Natural killer cell (primary cell): ENCODE measurements at regions not wholly inside any gene's neighbourhood (a gene's known extent, or its start where the extent isn't known, plus 50 kb on each side); places are given as distances from the start of the nearest gene placed in this dataset.

Source experiments
- ATAC-seq, 3 donors: fragments of 150-1000 bp in 2 of 3; fragments of 200-7000 bp in 1 of 3; cut with Tn5 transposase; 1 replicate in 1 of 3; 2 replicates in 2 of 3; pipeline ENCODE4 v1.10.0; 2021; ENCODE audit warnings: mild to moderate bottlenecking in 2 of 3, moderate library complexity in 2 of 3
- DNase-seq, 2 donors: peaks; one replicate each; pipeline versions ENCODE4 v3.0.0 to v3.0.0-alpha.2; 2013 to 2021; ENCODE audit warnings: mixed read lengths in 1 of 2
- H3K27ac ChIP-seq: one replicate; pipeline ENCODE4 v1.5.1; 2013; ENCODE audit warnings: mild to moderate bottlenecking, low read length
- H3K27me3 ChIP-seq: one replicate; pipeline ENCODE4 v1.6.1; 2013; ENCODE audit warnings: low read length; ENCODE audit not compliant: control insufficient read depth, insufficient read depth
- H3K36me3 ChIP-seq: one replicate; pipeline ENCODE4 v1.6.1; 2013; ENCODE audit warnings: low read length; ENCODE audit not compliant: control insufficient read depth, insufficient read depth
- H3K4me1 ChIP-seq: one replicate; pipeline ENCODE4 v1.6.1; 2013; ENCODE audit warnings: low read length; ENCODE audit not compliant: control insufficient read depth, insufficient read depth
- H3K4me3 ChIP-seq: one replicate; pipeline ENCODE4 v1.5.1; 2013; ENCODE audit warnings: low read length
- H3K9me3 ChIP-seq: one replicate; pipeline ENCODE4 v1.6.1; 2013; ENCODE audit warnings: low read length; ENCODE audit not compliant: control insufficient read depth, insufficient read depth
- H3K27ac Mint-ChIP-seq, 2 donors: one replicate each; pipeline ENCODE4 v1.8.0; 2022; ENCODE audit warnings: mild to moderate bottlenecking in 2 of 2, mixed read lengths in 2 of 2, moderate library complexity in 1 of 2
- H3K27me3 Mint-ChIP-seq, 2 donors: one replicate each; pipeline ENCODE4 v1.8.0; 2022; ENCODE audit warnings: low read depth in 2 of 2, mixed read lengths in 2 of 2
- H3K36me3 Mint-ChIP-seq: one replicate; pipeline ENCODE4 v1.8.0; 2022; ENCODE audit warnings: mixed read lengths
- H3K4me1 Mint-ChIP-seq, 2 donors: one replicate each; pipeline ENCODE4 v1.8.0; 2022; ENCODE audit warnings: mixed read lengths in 2 of 2
- H3K4me3 Mint-ChIP-seq: one replicate; pipeline ENCODE4 v1.8.0; 2022; ENCODE audit warnings: mild to moderate bottlenecking, moderate library complexity, mixed read lengths
- H3K9me3 Mint-ChIP-seq, 2 donors: one replicate each; pipeline ENCODE4 v1.8.0; 2022; ENCODE audit warnings: mixed read lengths in 2 of 2
- CTCF ChIP-seq: fragments of 200-600 bp; IDR thresholded peaks from one replicate; pipeline ENCODE4 v1.8.0; 2022; ENCODE audit warnings: antibody characterized with exemption
- WGBS: methylation state at CpG from one replicate; pipeline ENCODE4 v1.1.7; 2013; ENCODE audit warnings: missing lambda C conversion rate; ENCODE audit not compliant: insufficient coverage; 5-methylcytosine and 5-hydroxymethylcytosine counted together
- intact Hi-C: fragments of 100-400 bp; cut with micrococcal nuclease; formaldehyde crosslinking; loops from one replicate; pipeline ENCODE4 v1.14.2; 2022

GRCh38 chr3:80357761-80358160, 590.0 kb upstream of the ROBO1 start:
- no peak for TF ChIP-seq CTCF
- H3K27me3 ChIP-seq: no peaks in the 10 kb centered on the region
- H3K9me3 ChIP-seq: peaks cover under 1% of the 10 kb centered on the region
- DNase-seq (no peak), ATAC-seq (no peak)
- H3K36me3 Mint-ChIP-seq: peaks cover 7% of the 10 kb centered on the region
- no peaks in the 10 kb centered on the region for H3K36me3 ChIP-seq
- peaks cover 21 to 30% of the 10 kb centered on the region in 2 donors for H3K9me3 Mint-ChIP-seq
- H3K27ac Mint-ChIP-seq: no peak overlapping the region
- H3K27me3 Mint-ChIP-seq: no peaks in the 10 kb centered on the region
- intact Hi-C loops: no loop called here
- no peak overlapping the region for H3K27ac ChIP-seq
- no peaks in the 10 kb centered on the region for H3K4me1 ChIP-seq
- H3K4me3 Mint-ChIP-seq: no peak overlapping the region
- no peaks in the 10 kb centered on the region for H3K4me1 Mint-ChIP-seq
- no peak overlapping the region for H3K4me3 ChIP-seq

GRCh38 chr3:80355144-80355543, 587.3 kb upstream of the ROBO1 start:
- Histone ChIP-seq H3K9me3 (no peaks in the 10 kb centered on the region), H3K4me3 (no peak overlapping the region), H3K36me3 (no peaks in the 10 kb centered on the region), H3K27ac (no peak overlapping the region), H3K4me1 (no peaks in the 10 kb centered on the region), H3K27me3 (no peaks in the 10 kb centered on the region)
- DNase-seq: no peak
- Mint-ChIP-seq H3K27ac (no peak overlapping the region), H3K27me3 (no peaks in the 10 kb centered on the region), H3K4me1 (no peaks in the 10 kb centered on the region), H3K4me3 (no peak overlapping the region), H3K9me3 (peaks cover 16 to 25% of the 10 kb centered on the region in 2 donors), H3K36me3 (peaks cover 7% of the 10 kb centered on the region)
- no peak for TF ChIP-seq CTCF
- intact Hi-C loops: no loop called here
- WGBS: 43% methylated on average over 5 of the region's 5 CpGs
- ATAC-seq: no peak

- ATAC-seq (no peak), DNase-seq (no peak)
- no peak for TF ChIP-seq CTCF
- Mint-ChIP-seq H3K9me3 (peaks cover 14 to 19% of the 10 kb centered on the region in 2 donors), H3K36me3 (no peaks in the 10 kb centered on the region), H3K4me3 (no peak overlapping the region), H3K4me1 (no peaks in the 10 kb centered on the region), H3K27me3 (no peaks in the 10 kb centered on the region), H3K27ac (no peak overlapping the region)
- Histone ChIP-seq H3K4me3 (no peak overlapping the region), H3K27me3 (no peaks in the 10 kb centered on the region), H3K4me1 (no peaks in the 10 kb centered on the region), H3K36me3 (no peaks in the 10 kb centered on the region), H3K9me3 (peaks cover 3% of the 10 kb centered on the region), H3K27ac (no peak overlapping the region)
- WGBS: 66% methylated on average over 2 of the region's 2 CpGs
- intact Hi-C loops: no loop called here
These were observed 583.4 kb upstream of the ROBO1 start for GRCh38 chr3:80351201-80351600.

- intact Hi-C loops: no loop called here
- H3K27ac ChIP-seq: no peak overlapping the region
- H3K9me3 ChIP-seq: peaks cover 7% of the 10 kb centered on the region
- TF ChIP-seq CTCF: no peak
- Mint-ChIP-seq H3K27me3 (no peaks in the 10 kb centered on the region), H3K4me1 (no peaks in the 10 kb centered on the region), H3K36me3 (no peaks in the 10 kb centered on the region), H3K9me3 (peaks cover 14 to 19% of the 10 kb centered on the region in 2 donors), H3K4me3 (no peak overlapping the region), H3K27ac (no peak overlapping the region)
- no peaks in the 10 kb centered on the region for H3K27me3 ChIP-seq
- H3K36me3 ChIP-seq: no peaks in the 10 kb centered on the region
- no peaks in the 10 kb centered on the region for H3K4me1 ChIP-seq
- no peak for DNase-seq
- WGBS: 87% methylated on average over 3 of the region's 4 CpGs
- no peak for ATAC-seq
- H3K4me3 ChIP-seq: no peak overlapping the region
These were observed 583.0 kb upstream of the ROBO1 start for GRCh38 chr3:80350771-80351170.
